Left cardiac atrium (tissue), 4 donors: ENCODE measurements at regions not wholly inside any gene's neighbourhood (a gene's known extent, or its start where the extent isn't known, plus 50 kb on each side); places are given as distances from the start of the nearest gene placed in this dataset.

Experiments
- ATAC-seq, 2 donors: fragments of 200-7000 bp; cut with Tn5 transposase; one replicate each; pipeline ENCODE4 v1.9.1; 2020; ENCODE audit warnings: mild to moderate bottlenecking in 2 of 2, moderate library complexity in 2 of 2
- DNase-seq: peaks from one replicate; pipeline ENCODE4 v3.0.0-alpha.2; 2020
- intact Hi-C, 2 donors: fragments of 100-400 bp; cut with DNase I; formaldehyde crosslinking; loops; one replicate each; pipeline versions ENCODE4 v1.14.1 to v1.15.1; 2022 to 2023
- donor health status: DM: no; HTN: yes; CAD: no.
- donor health status: DM: no; HTN: yes; CAD: no; lungs with severe emphysema.
- donor health status: DM: yes; HTN: yes; CAD: no.
- donor health status: Dilated cardiomyopathy.

DNA sequence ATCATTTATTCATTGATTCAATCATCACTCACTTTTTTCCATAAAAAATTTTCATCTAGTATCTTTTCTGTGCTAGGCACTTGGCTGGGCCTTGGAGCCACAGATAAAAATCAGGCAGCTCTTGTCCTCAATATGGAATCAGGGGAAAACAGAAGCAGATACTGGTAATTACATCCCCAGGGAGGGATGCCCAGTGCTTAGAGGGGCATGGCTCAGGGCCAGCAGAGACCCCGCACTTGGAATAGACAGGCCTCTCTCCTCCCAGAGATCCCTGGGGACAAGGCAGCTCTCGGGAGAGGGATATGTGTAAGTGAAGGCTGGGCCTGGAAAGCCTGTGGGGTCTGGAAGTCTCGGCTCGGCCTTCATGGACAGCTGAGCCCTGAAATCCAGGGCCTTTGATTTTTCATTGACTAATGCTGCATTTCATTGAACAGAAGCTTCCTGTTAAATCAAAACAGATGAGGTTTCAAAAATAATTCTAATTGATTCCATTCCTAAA, 180.4 kb downstream of the FOXD2 start:
- DNase-seq (no peak), ATAC-seq (no peak)
- intact Hi-C loops: no loop called here

DNA sequence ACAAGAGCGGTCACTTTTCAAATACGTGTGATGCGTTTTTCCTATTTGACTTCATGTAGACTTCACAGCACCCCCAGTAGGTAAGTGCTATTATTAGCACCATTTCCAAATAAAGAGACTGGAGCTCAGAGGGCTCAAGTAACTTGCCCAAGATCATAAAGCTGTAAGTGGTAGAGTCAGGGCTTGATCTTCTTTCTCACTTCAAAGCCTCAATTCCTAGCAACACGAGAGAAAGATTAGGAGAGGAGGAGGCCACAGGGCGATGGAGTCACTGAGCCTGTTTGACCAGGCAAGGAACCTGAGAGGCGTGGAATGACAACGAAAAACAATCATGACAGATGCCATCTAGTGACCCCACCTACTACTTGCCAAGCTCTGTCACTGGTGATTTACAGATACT, 181.0 kb downstream of the FOXD2 start:
- intact Hi-C loops: no loop called here
- ATAC-seq: no peak
- no peak for DNase-seq

DNA sequence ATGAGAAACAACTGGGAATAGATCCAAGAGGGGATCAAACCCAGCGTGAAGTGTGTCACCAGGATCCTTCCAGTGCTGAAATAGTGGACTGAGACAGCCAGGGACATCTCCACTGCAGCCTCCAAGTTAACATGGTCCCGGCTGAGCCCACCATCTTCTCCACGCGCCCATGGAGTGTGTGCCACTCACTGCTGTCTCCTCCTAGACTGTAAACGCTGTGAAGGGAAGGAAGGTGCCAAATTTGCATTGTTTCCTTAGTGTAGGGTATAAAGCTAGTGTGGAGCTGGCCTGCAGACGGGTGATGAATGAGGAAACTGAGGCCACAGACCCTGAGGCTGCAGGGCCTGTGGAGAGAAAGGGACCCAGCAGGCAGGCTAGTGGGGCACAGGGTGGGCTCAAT, 183.6 kb downstream of the FOXD2 start:
- peak in 1 of 2 donors; percentile 5 for ATAC-seq
- DNase-seq: no peak
- intact Hi-C loops: no loop called here

DNA sequence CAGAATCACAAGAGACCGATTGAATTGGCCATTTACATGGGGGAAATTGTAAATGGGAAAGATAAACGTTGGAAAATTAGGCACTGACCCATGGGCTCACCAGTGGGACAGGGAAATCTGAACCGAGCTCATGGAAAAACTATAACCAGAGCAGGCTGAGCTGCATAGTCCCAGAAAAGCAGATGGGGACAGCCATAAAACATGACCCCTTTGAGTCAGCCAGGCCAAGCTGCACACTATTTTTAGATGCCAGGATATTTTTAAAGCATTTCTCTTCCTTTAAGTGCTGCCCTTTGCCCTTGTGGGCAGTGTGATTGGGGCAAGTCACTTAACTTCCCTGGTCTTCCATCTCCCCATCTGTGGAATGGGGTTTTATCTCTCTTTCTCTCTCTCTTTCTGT, 184.1 kb downstream of the FOXD2 start:
- intact Hi-C loops: no loop called here

DNA sequence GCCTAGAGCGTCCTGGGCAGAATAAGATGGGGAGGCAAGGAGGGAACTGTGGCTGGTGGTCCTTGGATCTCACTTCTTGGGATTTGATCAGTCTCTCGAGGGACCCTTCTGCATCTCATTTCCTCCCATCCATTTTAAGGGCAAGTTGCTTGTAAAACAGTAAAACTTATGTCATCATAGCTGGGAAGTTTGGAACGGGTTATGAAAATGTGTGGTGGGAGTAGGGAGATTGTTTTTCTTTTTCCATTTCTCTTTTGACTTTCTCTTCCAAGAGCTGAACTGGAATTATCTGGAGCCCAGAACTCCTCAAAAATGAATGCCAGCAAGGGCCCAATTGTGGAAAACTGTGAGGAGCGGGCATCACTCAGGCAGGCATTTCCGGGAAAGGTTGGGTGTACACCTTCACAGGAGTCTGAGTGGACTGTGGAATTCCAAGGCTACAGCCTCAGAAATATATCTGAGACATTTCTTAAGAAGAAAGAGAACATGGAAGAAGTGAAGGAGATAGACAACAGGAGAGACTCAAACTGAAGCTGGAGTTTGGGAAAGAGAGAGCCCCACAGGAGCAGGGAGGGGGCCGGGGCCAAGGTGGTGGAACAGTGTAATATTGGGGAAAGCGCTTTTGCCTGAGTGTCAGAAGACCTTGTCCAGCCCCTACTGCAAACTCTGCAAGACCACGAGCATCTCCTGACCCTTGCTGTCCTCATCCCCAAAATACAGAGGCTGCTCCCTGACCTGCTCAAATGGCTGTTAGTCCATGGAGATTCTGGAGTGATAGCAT, 185.1 kb downstream of the FOXD2 start:
- DNase-seq (no peak), ATAC-seq (no peak)
- intact Hi-C loops: no loop called here

More for the DNA sequence above, 184.1 kb downstream of the FOXD2 start:
- peak in 1 of 2 donors; percentile 47 for ATAC-seq
- DNase-seq: no peak

DNA sequence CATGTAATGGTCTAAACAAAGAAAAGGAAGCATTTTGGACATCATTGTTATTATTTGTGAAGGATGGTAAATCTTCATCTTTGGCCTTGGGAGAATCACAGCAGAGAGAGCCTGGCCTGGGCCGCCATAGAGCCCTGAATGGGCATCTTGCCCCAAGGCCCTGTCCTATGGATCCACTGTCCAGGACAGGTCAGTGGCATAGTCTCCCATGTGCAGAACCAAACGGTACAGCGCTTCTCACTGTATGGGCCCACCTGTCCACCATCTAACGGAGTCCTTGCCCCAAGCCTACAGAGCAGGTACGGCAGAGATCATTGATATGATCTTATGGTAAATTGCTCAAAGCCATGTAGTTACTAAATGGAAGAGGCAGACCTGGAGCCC, 185.7 kb downstream of the FOXD2 start:
- intact Hi-C loops: no loop called here
- ATAC-seq: no peak
- DNase-seq: no peak

DNA sequence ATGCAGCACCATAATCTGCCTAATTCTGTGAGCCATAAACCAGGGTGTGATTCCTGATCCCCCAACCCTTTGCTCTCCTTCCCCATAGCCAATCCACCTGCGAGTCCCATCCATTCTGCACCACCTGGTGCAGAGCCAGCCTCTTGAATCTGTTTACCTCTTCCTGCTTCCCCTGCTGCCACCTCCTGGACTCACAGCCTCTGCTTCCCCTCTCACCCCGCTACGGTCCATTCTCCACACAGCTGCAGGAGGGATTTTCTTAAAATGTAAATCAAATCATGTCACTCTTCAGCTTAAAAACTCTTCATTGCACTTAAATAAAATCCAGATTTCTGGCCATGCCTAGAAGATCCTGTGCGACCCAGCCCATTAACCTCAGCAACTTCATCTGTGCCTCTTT, 186.7 kb downstream of the FOXD2 start:
- DNase-seq (no peak), ATAC-seq (no peak)
- intact Hi-C loops: no loop called here

DNA sequence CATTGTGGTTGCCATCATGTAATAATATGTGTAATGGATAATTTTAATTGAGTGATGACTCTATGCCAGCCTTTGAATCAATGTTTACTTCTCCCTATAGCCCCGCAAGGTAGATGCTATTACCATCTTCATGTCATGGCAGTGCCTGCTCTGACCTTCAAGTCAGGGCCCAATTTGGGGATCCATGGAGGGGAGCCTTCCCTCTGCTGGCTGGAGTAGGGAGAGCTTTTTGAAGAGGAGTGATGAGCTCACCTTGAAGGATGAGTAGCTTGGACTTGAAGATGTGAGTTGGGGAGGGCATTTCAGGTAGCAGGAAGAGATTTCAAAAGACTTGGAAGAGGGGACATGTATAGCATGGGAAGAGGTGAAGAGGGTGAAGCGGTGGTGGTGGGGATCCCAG, 189.2 kb downstream of the FOXD2 start:
- ATAC-seq (no peak), DNase-seq (no peak)
- intact Hi-C loops: no loop called here

DNA sequence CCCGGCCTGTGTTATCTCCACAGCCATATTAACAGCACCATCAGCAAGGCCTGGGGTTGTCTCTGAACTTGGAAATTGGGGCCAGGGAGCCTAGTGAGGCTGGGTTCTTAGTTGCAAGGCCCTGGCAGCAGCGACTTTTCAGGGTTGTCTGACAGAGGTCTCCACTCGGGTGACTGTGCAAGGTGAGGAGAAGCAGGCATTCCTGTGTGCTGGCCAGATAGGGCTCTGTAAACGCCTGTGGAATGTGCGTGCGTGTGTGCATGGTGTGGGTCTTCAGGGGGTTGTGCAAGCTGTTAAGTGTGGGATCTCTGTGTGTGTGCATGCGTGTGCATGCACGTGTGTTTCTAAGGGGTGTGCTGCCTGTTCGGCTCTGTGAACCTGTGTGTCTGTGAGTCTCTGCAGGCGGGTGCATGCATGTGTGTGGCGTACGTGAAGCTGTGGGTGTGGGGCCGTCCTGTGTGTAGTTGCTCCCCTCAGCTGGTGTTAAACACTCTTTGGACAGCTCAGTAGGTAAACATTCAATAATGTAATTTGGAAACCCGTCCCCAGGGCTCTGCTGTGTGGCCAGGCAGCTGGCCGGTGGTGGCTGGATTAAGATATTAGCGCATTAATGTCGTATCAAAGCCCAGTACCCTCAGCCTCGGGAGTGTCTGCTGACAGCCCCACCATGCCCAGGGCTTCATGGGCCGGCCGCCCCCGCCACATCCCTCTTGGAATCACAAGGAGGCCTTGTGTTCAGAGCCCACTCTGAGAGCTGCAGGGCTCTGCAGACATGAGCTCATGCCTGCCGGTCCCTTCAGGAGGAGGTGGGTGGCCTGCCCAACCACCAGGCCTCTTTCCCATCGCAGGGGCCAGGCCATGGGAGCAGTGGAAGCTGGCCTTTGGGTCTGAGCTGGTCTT, 189.9 kb downstream of the FOXD2 start:
- intact Hi-C loops: no loop called here
- ATAC-seq (no peak), DNase-seq (no peak)

DNA sequence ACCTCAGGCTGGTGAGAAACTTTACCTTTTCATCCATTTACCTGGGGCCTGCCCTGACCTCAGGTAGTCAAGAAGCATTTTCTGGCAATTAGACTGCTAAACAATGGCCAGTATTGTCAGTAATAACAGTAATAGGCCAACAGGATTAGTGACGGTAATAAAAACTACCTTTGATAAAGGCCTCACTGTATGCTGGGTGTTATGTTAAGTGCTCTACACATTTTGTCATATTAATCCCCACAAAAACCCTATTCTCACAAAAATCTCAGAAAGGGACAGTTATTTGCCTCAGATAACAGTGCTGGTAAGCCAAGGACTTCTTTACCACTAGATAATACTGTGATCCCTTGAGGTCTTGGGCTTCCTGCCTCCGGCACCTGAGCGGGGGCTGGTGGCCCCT, 191.4 kb downstream of the FOXD2 start:
- intact Hi-C loops: no loop called here
- ATAC-seq: no peak
- no peak for DNase-seq

DNA sequence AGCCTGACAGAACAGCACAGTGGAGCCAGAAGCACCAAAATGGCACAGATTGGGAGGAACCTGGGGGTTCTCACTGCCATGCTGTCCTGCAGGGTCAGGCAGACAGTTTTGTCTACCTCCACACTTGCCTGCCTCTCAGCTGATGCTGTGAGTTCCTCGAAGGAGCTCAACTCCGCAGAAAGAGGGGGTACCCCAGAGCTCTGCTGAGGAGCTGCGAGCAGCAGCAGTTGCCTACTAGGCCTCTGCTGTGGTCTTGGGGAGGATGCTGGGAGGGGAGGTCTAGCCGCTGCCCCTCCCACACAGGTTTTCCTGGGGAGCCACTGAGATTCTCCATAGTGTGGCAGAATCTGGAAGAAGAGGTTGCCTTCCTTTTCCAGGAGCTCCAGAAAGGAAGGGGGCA, 192.5 kb downstream of the FOXD2 start:
- ATAC-seq: no peak
- intact Hi-C loops: no loop called here
- DNase-seq: no peak

DNA sequence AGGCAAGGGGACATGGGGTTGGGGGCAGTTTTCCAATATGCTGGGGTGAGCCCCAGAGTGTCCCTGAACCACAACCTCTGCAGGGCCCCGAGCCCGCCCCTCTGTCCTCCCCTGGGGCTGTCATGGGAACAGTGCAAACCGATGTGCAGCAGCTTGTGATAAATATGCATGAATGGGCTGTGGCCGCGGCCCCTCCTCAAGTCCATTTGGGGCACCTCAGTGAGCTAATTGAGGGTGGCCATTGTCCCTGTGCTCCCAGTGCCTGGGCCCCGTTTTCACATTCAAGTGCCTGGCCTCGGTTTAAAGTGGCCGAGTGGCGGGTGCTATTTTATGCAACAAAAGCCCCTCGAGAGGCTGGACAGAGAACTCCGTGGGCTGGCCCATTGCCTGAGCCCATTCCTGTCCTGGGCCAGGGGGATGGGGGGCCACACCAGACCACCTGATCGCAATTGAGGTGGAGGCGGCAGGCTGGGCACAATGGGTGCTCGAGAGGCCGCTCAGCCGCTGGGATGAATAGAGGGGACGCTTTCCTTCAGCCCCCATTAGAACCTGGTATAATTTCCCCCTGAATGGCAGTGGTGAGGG, 193.7 kb downstream of the FOXD2 start:
- DNase-seq (no peak), ATAC-seq (no peak)
- intact Hi-C loops: no loop called here

DNA sequence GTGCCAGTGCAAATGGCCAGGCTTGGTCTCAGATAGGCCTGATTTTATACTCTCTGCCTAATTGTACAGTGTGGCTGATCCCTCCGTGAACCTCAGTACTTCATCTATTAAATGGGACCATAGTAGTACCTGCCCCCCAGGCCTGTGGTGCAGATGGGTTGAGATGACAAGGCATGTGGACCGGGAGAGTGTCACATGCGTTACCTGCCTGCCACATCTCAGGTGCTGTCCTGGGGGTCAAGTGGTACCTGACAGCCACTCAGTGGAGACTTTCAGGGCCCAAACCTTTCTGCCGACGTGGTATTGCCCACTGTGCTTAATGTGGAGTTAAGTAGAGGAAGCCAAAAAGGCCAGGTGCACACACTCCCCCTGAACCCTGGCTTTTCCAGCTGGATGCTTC, 197.3 kb downstream of the FOXD2 start:
- intact Hi-C loops: no loop called here
- no peak for ATAC-seq
- DNase-seq: no peak

DNA sequence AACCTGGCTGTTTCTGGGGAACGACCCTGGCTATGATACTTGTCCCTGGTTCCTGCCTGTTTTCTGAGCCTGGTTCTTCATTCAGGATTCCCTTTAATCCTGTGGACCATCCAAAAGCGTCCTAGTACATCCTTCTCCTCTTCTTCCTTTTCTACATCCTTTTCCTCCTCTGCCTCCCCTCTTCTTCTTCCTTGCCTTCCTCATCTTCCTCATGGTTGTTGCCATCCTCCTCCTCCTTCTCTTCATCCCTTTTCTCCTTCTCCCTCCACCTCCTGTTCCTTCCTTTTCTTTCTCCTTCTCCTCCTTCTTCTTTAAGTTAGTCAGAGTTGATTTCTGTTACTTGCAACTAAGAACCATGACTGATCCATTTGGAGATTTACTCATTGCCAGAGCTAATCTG, 197.8 kb downstream of the FOXD2 start:
- DNase-seq (no peak), ATAC-seq (no peak)
- intact Hi-C loops: no loop called here

DNA sequence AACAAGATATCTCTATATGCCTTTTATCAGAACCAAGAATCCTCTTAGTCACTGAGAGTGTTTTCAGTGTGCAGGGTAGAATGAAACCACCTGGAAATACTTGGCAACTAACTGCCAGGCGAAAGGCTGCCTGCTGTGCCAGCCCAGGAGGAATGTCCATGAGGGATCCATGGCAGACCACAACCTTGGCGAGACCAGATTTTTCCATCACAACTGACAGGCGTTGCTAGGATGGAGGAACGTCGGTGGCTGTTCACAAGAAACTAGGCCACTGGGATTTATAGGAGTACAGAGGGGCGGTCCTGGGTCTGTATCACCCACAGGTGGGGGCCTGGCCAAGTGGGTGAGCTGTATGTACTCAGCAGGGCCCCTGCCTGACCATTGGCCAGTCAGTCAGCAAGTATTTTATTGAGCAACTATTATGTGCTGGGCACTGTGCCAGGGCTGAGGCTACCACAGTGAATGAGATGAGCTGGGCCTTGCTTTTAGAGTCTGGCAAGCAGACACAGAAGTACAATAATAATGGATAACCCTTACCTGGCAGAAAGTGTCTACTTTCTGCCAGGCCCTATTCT, 199.4 kb downstream of the FOXD2 start:
- DNase-seq: no peak
- intact Hi-C loops: no loop called here
- ATAC-seq: no peak

DNA sequence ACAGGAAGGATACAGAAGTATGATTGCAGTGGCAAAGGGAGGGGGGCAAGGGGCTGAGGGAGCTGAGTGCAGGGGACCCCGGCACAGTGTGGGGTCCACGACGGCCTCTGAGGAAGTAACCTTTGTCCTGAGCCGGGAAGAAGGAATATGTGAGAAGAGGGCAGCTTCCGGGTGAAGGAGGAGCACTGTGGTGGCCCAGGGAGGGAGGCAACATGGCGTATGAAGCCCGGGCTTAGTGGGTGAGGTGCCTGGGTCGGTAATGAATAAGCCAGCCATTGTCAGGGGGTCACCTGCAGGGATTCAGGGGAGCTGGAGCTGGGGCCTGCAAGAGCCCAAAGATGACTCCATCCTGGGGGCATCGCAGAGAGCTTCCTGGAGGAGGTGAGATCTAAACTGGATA, 200.4 kb downstream of the FOXD2 start:
- no peak for ATAC-seq
- DNase-seq: no peak
- intact Hi-C loops: no loop called here

DNA sequence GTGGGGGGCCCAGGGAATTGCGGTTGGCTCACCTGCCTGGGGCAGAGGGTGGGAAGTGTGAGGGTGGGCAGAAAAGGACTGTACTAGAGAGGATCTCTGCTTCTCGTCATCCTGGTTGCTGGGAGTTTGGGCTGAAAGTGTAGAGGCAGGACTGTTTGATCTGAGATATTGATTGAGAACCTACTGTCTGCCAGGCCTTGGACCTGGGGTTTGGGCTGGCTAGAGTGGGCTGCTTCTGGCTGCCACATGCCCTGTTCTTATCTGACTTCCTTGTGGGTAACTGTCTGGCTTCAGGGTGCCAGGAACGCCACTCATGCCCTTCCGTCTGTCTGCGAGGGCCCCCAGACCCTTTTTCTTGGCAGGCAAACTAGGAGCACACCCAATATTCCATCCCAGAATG, 200.9 kb downstream of the FOXD2 start:
- intact Hi-C loops: no loop called here
- ATAC-seq (no peak), DNase-seq (no peak)

DNA sequence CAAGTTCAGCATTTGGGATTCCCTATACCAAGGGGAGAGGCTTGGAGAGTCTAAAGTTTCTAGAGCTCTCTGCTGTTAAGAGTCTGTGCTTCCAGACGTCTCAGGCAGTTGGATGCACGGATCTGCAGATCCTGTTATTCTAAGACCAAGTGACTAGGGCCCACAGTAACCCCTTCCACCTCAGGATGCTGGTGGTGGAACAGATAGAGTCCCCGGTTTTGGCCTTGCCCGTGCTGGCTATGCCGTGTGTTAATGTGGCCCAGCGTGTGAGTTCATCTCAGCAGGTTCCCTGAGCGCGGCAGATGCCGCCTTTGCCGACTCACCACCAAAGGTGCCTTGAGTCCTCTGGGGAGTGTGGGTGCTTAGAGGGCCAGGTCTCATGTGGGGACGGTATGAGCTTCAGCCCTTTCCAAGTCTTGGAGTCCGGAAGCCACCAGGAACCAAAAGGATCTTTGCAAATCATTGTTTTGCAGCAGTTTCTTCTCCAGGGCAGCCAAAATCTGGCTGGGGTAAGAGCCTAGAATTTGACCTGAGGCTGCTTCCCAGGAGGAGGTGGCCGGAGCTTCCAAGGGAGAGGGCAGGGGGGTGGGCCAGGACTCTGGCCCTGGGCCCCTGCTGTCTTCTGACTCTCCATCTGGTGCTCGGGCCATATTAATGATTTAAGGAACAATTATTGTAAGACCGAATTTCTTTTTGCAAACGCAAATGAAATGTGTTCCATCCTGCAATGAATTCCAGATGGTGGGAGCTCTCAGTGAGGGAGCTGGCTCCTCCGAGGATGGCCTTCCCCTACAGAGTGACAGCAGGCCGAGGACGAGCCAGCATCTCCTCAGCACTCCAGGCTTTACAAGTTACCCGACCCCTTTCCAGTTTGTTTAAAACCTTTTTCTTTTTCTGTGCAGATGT, 205.7 kb downstream of the FOXD2 start:
- intact Hi-C loops: no loop called here
- ATAC-seq (peak in 1 of 2 donors; percentile 64), DNase-seq (no peak)

DNA sequence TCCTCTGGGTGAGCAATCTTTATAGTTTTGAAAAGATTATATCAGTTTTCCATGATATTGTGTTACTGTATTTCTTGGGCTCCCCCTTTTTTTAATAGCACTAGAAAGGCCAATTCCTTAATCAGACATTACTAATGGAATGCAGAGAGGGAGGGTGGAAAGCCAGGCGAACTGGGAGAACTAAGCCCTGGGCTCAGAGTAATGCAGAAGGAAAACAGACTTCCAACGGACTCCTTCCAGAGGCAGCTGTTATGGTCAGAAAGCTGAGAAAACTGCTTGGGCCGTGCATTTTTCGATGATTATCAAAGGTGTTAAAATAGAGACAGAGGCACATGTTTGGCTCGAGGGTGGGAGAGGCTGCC, 206.3 kb downstream of the FOXD2 start:
- DNase-seq (no peak), ATAC-seq (peak in 1 of 2 donors; percentile 50)
- intact Hi-C loops: no loop called here
